Transverse colon (tissue), 4 donors: ENCODE measurements at regions not wholly inside any gene's neighbourhood (a gene's known extent, or its start where the extent isn't known, plus 50 kb on each side); places are given as distances from the start of the nearest gene placed in this dataset.

Experiments used
- EP300 ChIP-seq: sonication (generic); formaldehyde crosslinking; IDR thresholded peaks from one replicate; pipeline ENCODE4 v1.6.1; 2017; ENCODE audit warnings: antibody characterized with exemption, low read depth
- POLR2A ChIP-seq: fragments of 450-650 bp; IDR thresholded peaks from one replicate; pipeline ENCODE4 v1.6.1; 2016; ENCODE audit warnings: antibody characterized with exemption, mild to moderate bottlenecking, moderate library complexity
- POLR2AphosphoS5 ChIP-seq, 3 donors: sonication (generic); formaldehyde crosslinking; IDR thresholded peaks; one replicate each; pipeline ENCODE4 v1.6.1; 2016; ENCODE audit warnings: antibody characterized with exemption in 3 of 3
- TF ChIP-seq, protein P1 (sequence below), 5 experiments: fragments of 200-600 bp in 3 of 5; fragments of 450-650 bp in 2 of 5; sonication (generic) in 3 of 5; IDR thresholded peaks; 1 replicate in 2 of 5; 2 replicates in 3 of 5; pipeline ENCODE4 v1.5.1; 2016 to 2017; ENCODE audit warnings: antibody characterized with exemption in 5 of 5, inconsistent platforms in 3 of 5, mild to moderate bottlenecking in 2 of 5, moderate library complexity in 1 of 5

DNA sequence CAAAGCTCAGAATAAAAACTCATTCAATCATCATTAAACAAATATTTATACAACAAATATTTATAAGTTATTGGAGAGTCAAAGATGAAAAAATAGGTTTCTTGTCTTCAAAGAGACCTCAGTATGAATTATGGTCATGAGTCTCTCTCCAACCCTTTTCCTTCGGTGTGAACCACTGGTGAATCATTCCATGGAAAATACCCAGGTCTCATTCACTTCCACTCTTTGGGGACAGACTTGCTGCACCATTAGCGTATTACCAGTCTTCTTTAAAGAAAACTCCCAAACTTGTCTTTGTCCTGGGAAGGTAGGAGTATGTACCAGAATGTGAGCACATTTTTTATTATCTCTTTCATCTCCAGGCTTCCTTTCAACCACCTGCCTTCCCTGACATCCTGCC lies 257.4 kb upstream of the RBMS1 start:
- TF ChIP-seq, protein P1, sequence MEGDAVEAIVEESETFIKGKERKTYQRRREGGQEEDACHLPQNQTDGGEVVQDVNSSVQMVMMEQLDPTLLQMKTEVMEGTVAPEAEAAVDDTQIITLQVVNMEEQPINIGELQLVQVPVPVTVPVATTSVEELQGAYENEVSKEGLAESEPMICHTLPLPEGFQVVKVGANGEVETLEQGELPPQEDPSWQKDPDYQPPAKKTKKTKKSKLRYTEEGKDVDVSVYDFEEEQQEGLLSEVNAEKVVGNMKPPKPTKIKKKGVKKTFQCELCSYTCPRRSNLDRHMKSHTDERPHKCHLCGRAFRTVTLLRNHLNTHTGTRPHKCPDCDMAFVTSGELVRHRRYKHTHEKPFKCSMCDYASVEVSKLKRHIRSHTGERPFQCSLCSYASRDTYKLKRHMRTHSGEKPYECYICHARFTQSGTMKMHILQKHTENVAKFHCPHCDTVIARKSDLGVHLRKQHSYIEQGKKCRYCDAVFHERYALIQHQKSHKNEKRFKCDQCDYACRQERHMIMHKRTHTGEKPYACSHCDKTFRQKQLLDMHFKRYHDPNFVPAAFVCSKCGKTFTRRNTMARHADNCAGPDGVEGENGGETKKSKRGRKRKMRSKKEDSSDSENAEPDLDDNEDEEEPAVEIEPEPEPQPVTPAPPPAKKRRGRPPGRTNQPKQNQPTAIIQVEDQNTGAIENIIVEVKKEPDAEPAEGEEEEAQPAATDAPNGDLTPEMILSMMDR (IDR thresholded peaks at IDR 0.05): no peak
- no peak for TF ChIP-seq EP300
- TF ChIP-seq POLR2A: no peak
- TF ChIP-seq POLR2AphosphoS5 (IDR thresholded peaks at IDR 0.05): no peak
